HG03066 (cell line): ENCODE measurements at regions not wholly inside any gene's neighbourhood (a gene's known extent, or its start where the extent isn't known, plus 50 kb on each side); places are given as distances from the start of the nearest gene placed in this dataset.
"Not testable (repeated sequence)": the region's sequence is repeated elsewhere in the genome, so short reads cannot be mapped to it uniquely, and the experiment has no call there.

ENCODE experiments used
- ATAC-seq: cut with Tn5 transposase; IDR thresholded peaks from one replicate; pipeline ENCODE4 v1.9.1; 2021; ENCODE audit warnings: low read depth; ENCODE audit not compliant: unreplicated experiment

- ATAC-seq, result not testable (repeated sequence)
These were observed 1146.0 kb upstream of the SLC39A10 start for GRCh38 chr2:194511070-194511469.

GRCh38 chr2:194504876-194505275, 1152.2 kb upstream of the SLC39A10 start:
- ATAC-seq, result not testable (repeated sequence)

GRCh38 chr2:194495046-194495445, 1162.0 kb upstream of the SLC39A10 start:
- ATAC-seq, result no peak

DNA sequence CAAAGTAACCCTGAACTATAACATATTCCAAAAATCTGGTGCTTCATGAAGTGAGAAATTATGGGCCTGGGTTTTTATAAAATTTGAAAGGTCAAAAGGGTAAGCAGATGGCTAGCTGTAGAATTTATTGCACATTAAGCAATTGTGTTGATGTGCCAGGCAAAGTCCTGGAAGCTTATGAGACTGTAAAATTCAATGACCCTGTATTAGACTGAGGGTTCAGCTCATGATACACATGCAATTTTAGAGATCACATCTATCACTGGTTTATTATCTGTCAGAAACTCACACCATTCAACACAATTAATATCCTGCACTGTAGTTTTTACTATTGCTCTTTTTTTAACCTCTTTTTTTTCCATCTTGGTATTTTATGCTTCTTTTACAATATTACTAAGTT, 1162.6 kb upstream of the SLC39A10 start:
- ATAC-seq, result no peak

GRCh38 chr2:194491409-194492115, 1165.5 kb upstream of the SLC39A10 start:
- ATAC-seq, result no peak

DNA sequence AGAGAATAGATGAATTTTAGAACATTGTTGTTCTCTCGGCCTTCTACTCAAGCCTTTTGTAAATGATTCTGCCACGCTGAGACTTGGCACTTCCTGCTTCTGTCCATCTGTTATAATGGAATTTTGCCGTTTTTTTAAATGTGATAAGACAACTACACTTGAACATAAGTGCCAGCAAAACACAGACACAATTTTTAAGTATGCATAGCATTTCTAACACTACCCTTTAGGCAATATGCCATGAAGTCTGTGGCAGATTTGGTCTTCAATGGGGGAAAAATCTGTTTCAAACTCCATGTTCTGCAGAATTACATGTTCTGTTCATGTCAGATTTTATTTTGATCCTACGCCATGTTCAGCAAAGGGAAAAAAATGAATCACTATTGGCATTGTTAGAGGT, 1170.7 kb upstream of the SLC39A10 start:
- no peak for ATAC-seq

GRCh38 chr2:194483041-194483440, 1174.0 kb upstream of the SLC39A10 start:
- ATAC-seq, result no peak

- no peak for ATAC-seq
These were observed 1191.4 kb upstream of the SLC39A10 start for GRCh38 chr2:194465641-194466040.

GRCh38 chr2:194464964-194465638, 1191.9 kb upstream of the SLC39A10 start:
- ATAC-seq, result no peak

- ATAC-seq, result not testable (repeated sequence)
These were observed 1194.1 kb upstream of the SLC39A10 start for GRCh38 chr2:194462883-194463282.

DNA sequence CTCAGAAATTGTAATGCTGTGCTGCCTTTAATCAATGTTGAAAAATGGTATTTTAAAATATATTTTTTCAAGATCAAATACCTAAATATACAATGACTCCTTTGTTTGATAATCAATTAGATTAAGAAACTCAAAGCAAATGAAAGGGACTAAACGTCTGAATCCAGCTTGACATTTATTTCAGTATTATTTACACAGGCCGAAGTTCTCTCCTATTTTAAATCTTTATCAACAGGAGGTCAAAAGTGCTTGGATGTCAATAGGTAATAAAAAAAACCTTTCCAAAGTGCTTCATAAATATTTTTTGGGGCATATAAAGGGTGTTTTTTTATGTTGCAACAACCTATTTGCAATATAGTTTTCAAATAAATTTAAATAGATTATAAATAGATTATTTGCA, 1201.7 kb upstream of the SLC39A10 start:
- no peak for ATAC-seq

DNA sequence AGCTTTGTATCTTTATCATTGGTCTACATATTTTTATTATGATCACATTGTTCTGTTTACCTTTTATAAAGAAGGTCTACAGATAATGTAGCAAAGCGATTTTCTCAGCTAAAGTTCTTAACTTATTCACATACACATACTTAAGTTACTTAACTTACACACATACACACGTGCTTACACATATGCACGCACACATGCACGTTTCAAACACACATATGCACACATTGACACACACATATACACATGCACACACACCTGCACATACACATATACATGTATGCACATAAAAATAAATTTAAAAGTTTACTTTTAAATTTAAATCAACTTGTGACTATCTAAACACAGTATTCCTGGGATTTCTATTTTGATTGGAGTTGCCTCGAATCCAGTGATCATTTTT, 1204.5 kb upstream of the SLC39A10 start:
- ATAC-seq, result no peak

DNA sequence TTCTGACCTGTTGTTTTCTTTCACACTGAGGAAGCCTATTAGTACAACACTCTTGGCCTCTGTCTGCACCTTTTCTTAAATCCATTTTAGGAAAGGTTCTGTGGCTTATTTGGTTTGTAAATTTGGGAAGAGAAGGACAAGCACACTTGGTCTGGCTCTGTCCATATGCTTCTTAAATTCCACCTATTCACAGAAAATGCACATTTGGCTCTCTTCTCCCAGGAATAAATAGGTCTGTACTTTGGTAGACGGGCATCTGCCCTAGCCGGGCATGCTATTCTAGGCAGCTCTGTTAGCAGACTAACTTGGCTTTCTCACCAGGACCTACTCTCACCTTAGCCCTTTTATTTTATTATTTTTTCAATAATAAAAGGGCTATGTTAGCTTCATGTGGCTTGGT, 1211.8 kb upstream of the SLC39A10 start:
- ATAC-seq, result no peak

- ATAC-seq, result no peak
These were observed 1213.1 kb upstream of the SLC39A10 start for GRCh38 chr2:194443926-194444325.

DNA sequence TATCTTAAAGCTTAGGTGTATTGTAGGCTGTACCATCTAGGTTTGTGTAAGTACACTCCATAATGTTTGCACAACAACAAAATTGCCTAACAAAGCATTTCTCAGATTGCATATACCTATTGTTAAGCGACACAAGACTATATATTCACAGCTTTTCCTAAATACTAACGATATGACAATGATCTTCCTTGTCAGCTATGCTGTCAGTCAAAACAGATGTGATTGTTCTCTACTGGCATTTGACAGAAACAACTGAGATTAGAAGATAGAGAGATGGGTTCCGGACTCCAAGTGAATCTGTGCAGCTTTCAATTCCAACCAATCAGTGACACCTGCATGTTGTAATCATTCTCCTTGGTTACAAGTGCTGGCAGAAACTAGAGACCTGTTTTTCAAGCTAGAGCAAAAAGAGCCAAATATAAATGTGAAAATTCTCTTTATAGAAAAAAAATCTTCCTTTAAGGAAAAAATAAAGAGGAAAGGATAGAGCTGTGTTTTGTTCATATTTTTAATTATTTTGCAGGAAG, 1232.3 kb upstream of the SLC39A10 start:
- no peak for ATAC-seq

- ATAC-seq, result no peak
These were observed 1245.8 kb upstream of the SLC39A10 start for GRCh38 chr2:194411221-194411620.

- ATAC-seq, result no peak
These were observed 1261.2 kb upstream of the SLC39A10 start for GRCh38 chr2:194395818-194396217.

DNA sequence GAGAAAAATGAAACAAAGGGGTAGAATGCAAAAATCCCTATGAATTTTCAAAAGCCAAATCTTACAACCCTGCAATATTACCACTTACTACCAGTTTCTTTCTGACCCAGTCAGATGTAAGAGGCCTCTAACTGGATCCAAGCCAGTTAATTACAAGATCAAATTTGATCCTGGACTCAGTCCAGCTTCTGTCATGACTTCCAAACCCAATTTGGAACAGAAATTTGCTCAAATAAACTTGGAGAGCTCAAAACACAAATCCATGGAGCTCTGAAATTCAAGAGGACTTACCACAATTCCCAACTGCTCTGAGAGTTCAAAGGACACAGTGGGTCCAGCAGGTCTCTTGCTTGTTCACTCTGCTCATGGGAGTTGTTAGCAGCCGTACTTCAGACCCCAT, 1271.7 kb upstream of the SLC39A10 start:
- ATAC-seq, result no peak

- no peak for ATAC-seq
These were observed 1273.6 kb upstream of the SLC39A10 start for GRCh38 chr2:194383401-194383800.

DNA sequence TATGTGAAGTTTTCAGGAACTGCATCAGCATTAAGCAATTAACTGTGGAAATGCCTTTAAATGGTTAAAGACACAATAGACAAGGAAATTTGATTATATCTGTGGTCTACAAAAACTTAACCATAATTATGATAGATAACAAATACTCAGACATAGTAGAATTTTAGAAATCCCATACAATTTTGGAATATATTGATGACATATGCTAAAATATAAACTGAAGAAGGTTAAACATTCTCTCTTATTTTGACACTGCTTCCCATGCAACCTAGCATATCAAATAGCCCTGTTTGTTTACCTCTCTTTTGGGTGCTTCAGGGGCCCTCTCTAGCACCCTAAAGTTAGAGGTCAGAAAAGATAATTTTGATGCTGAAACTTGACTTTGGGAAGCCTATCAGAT, 1274.8 kb upstream of the SLC39A10 start:
- no peak for ATAC-seq

GRCh38 chr2:194380011-194380410, 1277.0 kb upstream of the SLC39A10 start:
- no peak for ATAC-seq

- not testable (repeated sequence) for ATAC-seq
These were observed 1289.6 kb upstream of the SLC39A10 start for GRCh38 chr2:194367390-194367789.
